GM23338 (cell line): ENCODE measurements at regions not wholly inside any gene's neighbourhood (a gene's known extent, or its start where the extent isn't known, plus 50 kb on each side); places are given as distances from the start of the nearest gene placed in this dataset.

Experiments
- ATAC-seq: fragments of 200-7000 bp; cut with Tn5 transposase; 3 replicates; pipeline ENCODE4 v1.9.1; 2020
- DNase-seq: peaks from one replicate; pipeline ENCODE4 v3.0.0-alpha.2; 2015; ENCODE audit warnings: low spot score
- H2AFZ ChIP-seq: fragments of 200-600 bp; sonication (generic); 2 replicates; pipeline ENCODE4 v1.8.0; 2016; ENCODE audit warnings: antibody characterized with exemption, mild to moderate bottlenecking, moderate library complexity
- H3F3A ChIP-seq: fragments of 200-600 bp; sonication (generic); replicated peaks from 2 replicates; pipeline ENCODE4 v1.8.0; 2017; ENCODE audit warnings: antibody characterized with exemption, mixed run types, low read depth
- H3K27ac ChIP-seq: fragments of 200-600 bp; sonication (generic); 2 replicates; pipeline ENCODE4 v1.6.1; 2016; ENCODE audit warnings: low read depth
- H3K27me3 ChIP-seq: fragments of 200-600 bp; sonication (generic); 2 replicates; pipeline ENCODE4 v1.8.0; 2016; ENCODE audit warnings: mild to moderate bottlenecking, mixed run types, moderate library complexity; ENCODE audit not compliant: insufficient read depth
- H3K36me3 ChIP-seq: fragments of 200-600 bp; sonication (generic); 2 replicates; pipeline ENCODE4 v1.8.0; 2016; ENCODE audit warnings: mild to moderate bottlenecking; ENCODE audit not compliant: insufficient read depth
- H3K4me1 ChIP-seq: fragments of 200-600 bp; sonication (generic); 2 replicates; pipeline ENCODE4 v1.8.0; 2016; ENCODE audit warnings: mild to moderate bottlenecking, moderate library complexity; ENCODE audit not compliant: insufficient read depth
- H3K4me2 ChIP-seq: fragments of 200-600 bp; sonication (generic); 2 replicates; pipeline ENCODE4 v1.7.1; 2017; ENCODE audit warnings: mixed run types
- H3K4me3 ChIP-seq: fragments of 200-600 bp; sonication (generic); 2 replicates; pipeline ENCODE4 v1.6.1; 2016; ENCODE audit warnings: mixed run types
- H3K79me2 ChIP-seq: fragments of 200-600 bp; sonication (generic); replicated peaks from 2 replicates; pipeline ENCODE4 v1.8.0; 2017; ENCODE audit warnings: mild to moderate bottlenecking; ENCODE audit not compliant: insufficient read depth
- H3K9me2 ChIP-seq: fragments of 200-600 bp; sonication (generic); 2 replicates; pipeline ENCODE4 v1.8.0; 2017; ENCODE audit not compliant: insufficient read depth
- H4K20me1 ChIP-seq: fragments of 200-600 bp; sonication (generic); replicated peaks from 2 replicates; pipeline ENCODE4 v1.8.0; 2017; ENCODE audit warnings: mild to moderate bottlenecking; ENCODE audit not compliant: insufficient read depth
- H3K27ac Mint-ChIP-seq: 2 replicates; pipeline ENCODE4 v1.8.0; 2020; ENCODE audit warnings: inconsistent platforms, mild to moderate bottlenecking, moderate library complexity, mixed read lengths
- H3K27me3 Mint-ChIP-seq: 3 replicates; pipeline ENCODE4 v1.8.0; 2022; ENCODE audit warnings: low read depth, mild to moderate bottlenecking, moderate library complexity, mixed read lengths, inconsistent platforms; ENCODE audit not compliant: insufficient read depth, poor library complexity
- H3K36me3 Mint-ChIP-seq: 3 replicates; pipeline ENCODE4 v1.8.0; 2021; ENCODE audit warnings: low read depth, mild to moderate bottlenecking, inconsistent platforms, moderate library complexity, mixed read lengths
- H3K4me1 Mint-ChIP-seq: 3 replicates; pipeline ENCODE4 v1.8.0; 2020; ENCODE audit warnings: mild to moderate bottlenecking, inconsistent platforms, mixed read lengths
- H3K4me3 Mint-ChIP-seq: 3 replicates; pipeline ENCODE4 v1.8.0; 2021; ENCODE audit warnings: moderate library complexity, mild to moderate bottlenecking, inconsistent platforms, mixed read lengths
- H3K9me3 Mint-ChIP-seq: 3 replicates; pipeline ENCODE4 v1.8.0; 2020; ENCODE audit warnings: moderate library complexity, mild to moderate bottlenecking, inconsistent platforms, mixed read lengths
- CREB1 ChIP-seq: fragments of 250-450 bp; sonication (Bioruptor Pico); IDR thresholded peaks from 2 replicates; pipeline ENCODE4 v1.5.0; 2020; ENCODE audit warnings: low read depth, mild to moderate bottlenecking, moderate library complexity
- JUNB ChIP-seq: IDR thresholded peaks from one replicate; pipeline ENCODE4 v1.6.1; 2016; ENCODE audit warnings: antibody characterized with exemption; ENCODE audit not compliant: unreplicated experiment
- NANOG ChIP-seq: IDR thresholded peaks from 2 replicates; pipeline ENCODE4 v1.6.1; 2016; ENCODE audit warnings: antibody characterized with exemption, borderline replicate concordance
- POLR2AphosphoS5 ChIP-seq: IDR thresholded peaks from 2 replicates; pipeline ENCODE4 v1.6.1; 2016; ENCODE audit warnings: antibody characterized with exemption, low read depth
- STAT1 ChIP-seq: IDR thresholded peaks from one replicate; pipeline ENCODE4 v1.6.1; 2016; ENCODE audit warnings: antibody characterized with exemption; ENCODE audit not compliant: unreplicated experiment
- ZNF114 ChIP-seq: fragments of 250-450 bp; sonication (Bioruptor Pico); IDR thresholded peaks from 2 replicates; pipeline ENCODE4 v1.5.0; 2020; ENCODE audit warnings: mild to moderate bottlenecking, moderate library complexity
- TF ChIP-seq, protein P1 (sequence below): fragments of 250-450 bp; sonication (Bioruptor Pico); IDR thresholded peaks from 2 replicates; pipeline ENCODE4 v1.5.0; 2020; ENCODE audit warnings: mild to moderate bottlenecking, moderate library complexity
- TF ChIP-seq, protein P2 (sequence below): IDR thresholded peaks from one replicate; pipeline ENCODE4 v1.6.1; 2018; ENCODE audit warnings: antibody characterized with exemption; ENCODE audit not compliant: unreplicated experiment

DNA sequence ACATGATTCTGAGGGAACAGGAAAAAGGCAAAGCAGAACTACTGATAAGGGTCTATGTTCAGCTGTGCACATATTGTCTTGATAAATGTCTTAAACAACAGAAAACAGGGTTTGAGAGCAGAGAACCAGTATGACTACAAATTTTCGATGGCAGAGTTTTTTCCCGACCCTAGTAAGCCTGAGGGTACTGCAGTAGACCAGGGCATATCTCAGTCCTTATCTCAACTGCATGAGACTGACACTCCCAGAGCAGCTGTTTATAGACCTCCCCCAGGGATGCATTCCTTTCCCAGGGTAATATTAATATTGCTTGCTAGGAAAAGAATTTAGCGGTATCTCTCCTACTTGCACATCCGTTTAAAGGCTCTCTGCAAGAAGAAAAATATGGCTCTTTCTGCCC, 1176.8 kb upstream of the ADGRB3 start:
- Histone ChIP-seq H2AFZ (no peak overlapping the region), H3K4me3 (no peak overlapping the region), H4K20me1 (no peaks in the 10 kb centered on the region), H3K27ac (no peak overlapping the region), H3K4me1 (no peaks in the 10 kb centered on the region), H3K9me2 (peaks cover 3% of the 10 kb centered on the region; the same call in 1 of the 2 replicates), H3K79me2 (no peaks in the 10 kb centered on the region), H3K36me3 (no peaks in the 10 kb centered on the region), H3K4me2 (no peak overlapping the region), H3K27me3 (no peaks in the 10 kb centered on the region), H3F3A (no peaks in the 10 kb centered on the region)
- H3K27ac Mint-ChIP-seq = no peak overlapping the region
- no peak for ATAC-seq
- peaks cover 8% of the 10 kb centered on the region for H3K27me3 Mint-ChIP-seq
- H3K9me3 Mint-ChIP-seq = peaks cover 39% of the 10 kb centered on the region
- TF ChIP-seq ZNF114 (no peak), JUNB (no peak)
- TF ChIP-seq, protein P1, sequence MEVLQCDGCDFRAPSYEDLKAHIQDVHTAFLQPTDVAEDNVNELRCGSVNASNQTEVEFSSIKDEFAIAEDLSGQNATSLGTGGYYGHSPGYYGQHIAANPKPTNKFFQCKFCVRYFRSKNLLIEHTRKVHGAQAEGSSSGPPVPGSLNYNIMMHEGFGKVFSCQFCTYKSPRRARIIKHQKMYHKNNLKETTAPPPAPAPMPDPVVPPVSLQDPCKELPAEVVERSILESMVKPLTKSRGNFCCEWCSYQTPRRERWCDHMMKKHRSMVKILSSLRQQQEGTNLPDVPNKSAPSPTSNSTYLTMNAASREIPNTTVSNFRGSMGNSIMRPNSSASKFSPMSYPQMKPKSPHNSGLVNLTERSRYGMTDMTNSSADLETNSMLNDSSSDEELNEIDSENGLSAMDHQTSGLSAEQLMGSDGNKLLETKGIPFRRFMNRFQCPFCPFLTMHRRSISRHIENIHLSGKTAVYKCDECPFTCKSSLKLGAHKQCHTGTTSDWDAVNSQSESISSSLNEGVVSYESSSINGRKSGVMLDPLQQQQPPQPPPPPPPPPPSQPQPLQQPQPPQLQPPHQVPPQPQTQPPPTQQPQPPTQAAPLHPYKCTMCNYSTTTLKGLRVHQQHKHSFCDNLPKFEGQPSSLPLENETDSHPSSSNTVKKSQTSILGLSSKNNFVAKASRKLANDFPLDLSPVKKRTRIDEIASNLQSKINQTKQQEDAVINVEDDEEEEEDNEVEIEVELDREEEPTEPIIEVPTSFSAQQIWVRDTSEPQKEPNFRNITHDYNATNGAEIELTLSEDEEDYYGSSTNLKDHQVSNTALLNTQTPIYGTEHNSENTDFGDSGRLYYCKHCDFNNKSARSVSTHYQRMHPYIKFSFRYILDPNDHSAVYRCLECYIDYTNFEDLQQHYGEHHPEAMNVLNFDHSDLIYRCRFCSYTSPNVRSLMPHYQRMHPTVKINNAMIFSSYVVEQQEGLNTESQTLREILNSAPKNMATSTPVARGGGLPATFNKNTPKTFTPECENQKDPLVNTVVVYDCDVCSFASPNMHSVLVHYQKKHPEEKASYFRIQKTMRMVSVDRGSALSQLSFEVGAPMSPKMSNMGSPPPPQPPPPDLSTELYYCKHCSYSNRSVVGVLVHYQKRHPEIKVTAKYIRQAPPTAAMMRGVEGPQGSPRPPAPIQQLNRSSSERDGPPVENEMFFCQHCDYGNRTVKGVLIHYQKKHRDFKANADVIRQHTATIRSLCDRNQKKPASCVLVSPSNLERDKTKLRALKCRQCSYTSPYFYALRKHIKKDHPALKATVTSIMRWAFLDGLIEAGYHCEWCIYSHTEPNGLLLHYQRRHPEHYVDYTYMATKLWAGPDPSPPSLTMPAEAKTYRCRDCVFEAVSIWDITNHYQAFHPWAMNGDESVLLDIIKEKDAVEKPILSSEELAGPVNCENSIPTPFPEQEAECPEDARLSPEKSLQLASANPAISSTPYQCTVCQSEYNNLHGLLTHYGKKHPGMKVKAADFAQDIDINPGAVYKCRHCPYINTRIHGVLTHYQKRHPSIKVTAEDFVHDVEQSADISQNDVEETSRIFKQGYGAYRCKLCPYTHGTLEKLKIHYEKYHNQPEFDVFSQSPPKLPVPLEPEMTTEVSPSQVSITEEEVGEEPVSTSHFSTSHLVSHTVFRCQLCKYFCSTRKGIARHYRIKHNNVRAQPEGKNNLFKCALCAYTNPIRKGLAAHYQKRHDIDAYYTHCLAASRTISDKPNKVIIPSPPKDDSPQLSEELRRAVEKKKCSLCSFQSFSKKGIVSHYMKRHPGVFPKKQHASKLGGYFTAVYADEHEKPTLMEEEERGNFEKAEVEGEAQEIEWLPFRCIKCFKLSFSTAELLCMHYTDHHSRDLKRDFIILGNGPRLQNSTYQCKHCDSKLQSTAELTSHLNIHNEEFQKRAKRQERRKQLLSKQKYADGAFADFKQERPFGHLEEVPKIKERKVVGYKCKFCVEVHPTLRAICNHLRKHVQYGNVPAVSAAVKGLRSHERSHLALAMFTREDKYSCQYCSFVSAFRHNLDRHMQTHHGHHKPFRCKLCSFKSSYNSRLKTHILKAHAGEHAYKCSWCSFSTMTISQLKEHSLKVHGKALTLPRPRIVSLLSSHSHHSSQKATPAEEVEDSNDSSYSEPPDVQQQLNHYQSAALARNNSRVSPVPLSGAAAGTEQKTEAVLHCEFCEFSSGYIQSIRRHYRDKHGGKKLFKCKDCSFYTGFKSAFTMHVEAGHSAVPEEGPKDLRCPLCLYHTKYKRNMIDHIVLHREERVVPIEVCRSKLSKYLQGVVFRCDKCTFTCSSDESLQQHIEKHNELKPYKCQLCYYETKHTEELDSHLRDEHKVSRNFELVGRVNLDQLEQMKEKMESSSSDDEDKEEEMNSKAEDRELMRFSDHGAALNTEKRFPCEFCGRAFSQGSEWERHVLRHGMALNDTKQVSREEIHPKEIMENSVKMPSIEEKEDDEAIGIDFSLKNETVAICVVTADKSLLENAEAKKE = no peak
- no peak overlapping the region for H3K4me3 Mint-ChIP-seq
- no peak for DNase-seq
- peaks cover 25% of the 10 kb centered on the region for H3K36me3 Mint-ChIP-seq
- peaks cover under 1% of the 10 kb centered on the region; the same call in 1 of the 3 replicates for H3K4me1 Mint-ChIP-seq

DNA sequence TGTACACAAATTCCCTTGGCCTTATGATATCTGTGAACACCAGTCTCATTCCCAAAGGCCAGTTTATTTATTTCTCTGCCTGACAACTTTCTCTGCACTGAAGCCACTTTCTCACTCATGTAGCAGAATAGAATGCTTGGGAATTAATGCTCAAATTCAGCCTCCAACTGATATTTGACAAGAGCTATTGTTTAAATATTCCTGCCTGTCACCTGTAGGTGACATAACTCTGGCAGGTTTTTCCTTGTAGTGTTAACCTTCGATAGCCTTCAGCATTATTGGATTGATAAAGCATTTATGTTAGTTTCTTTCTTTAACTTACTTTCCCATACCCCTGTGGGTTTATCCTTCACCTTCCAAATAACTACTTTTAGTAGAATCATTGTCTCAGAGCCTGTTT, 1183.2 kb upstream of the ADGRB3 start:
- H3K4me2 ChIP-seq = no peak overlapping the region
- H3K27ac ChIP-seq = no peak overlapping the region
- H3K79me2 ChIP-seq = no peaks in the 10 kb centered on the region
- no peaks in the 10 kb centered on the region for H4K20me1 ChIP-seq
- ATAC-seq (no peak), DNase-seq (no peak)
- H3K27me3 ChIP-seq = no peaks in the 10 kb centered on the region
- H3K36me3 ChIP-seq = no peaks in the 10 kb centered on the region
- H3K4me3 ChIP-seq = no peak overlapping the region
- H3K9me3 Mint-ChIP-seq = peaks cover 5% of the 10 kb centered on the region; the same call in 1 of the 3 replicates
- peaks cover 2% of the 10 kb centered on the region for H3K27me3 Mint-ChIP-seq
- H3K4me1 ChIP-seq = no peaks in the 10 kb centered on the region
- no peak overlapping the region for H2AFZ ChIP-seq
- peaks cover 3% of the 10 kb centered on the region; the same call in 2 of the 3 replicates for H3K4me1 Mint-ChIP-seq
- TF ChIP-seq NANOG (no peak), POLR2AphosphoS5 (no peak), STAT1 (no peak), CREB1 (CRISPR knock-in tag) (no peak)
- TF ChIP-seq, protein P2, sequence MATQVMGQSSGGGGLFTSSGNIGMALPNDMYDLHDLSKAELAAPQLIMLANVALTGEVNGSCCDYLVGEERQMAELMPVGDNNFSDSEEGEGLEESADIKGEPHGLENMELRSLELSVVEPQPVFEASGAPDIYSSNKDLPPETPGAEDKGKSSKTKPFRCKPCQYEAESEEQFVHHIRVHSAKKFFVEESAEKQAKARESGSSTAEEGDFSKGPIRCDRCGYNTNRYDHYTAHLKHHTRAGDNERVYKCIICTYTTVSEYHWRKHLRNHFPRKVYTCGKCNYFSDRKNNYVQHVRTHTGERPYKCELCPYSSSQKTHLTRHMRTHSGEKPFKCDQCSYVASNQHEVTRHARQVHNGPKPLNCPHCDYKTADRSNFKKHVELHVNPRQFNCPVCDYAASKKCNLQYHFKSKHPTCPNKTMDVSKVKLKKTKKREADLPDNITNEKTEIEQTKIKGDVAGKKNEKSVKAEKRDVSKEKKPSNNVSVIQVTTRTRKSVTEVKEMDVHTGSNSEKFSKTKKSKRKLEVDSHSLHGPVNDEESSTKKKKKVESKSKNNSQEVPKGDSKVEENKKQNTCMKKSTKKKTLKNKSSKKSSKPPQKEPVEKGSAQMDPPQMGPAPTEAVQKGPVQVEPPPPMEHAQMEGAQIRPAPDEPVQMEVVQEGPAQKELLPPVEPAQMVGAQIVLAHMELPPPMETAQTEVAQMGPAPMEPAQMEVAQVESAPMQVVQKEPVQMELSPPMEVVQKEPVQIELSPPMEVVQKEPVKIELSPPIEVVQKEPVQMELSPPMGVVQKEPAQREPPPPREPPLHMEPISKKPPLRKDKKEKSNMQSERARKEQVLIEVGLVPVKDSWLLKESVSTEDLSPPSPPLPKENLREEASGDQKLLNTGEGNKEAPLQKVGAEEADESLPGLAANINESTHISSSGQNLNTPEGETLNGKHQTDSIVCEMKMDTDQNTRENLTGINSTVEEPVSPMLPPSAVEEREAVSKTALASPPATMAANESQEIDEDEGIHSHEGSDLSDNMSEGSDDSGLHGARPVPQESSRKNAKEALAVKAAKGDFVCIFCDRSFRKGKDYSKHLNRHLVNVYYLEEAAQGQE = no peak
- H3F3A ChIP-seq = no peaks in the 10 kb centered on the region
- no peaks in the 10 kb centered on the region for H3K9me2 ChIP-seq
- H3K36me3 Mint-ChIP-seq = no peaks in the 10 kb centered on the region
- no peak overlapping the region for H3K27ac Mint-ChIP-seq
- H3K4me3 Mint-ChIP-seq = no peak overlapping the region
